ENCODE measurements at regions not wholly inside any gene's neighbourhood (a gene's known extent, or its start where the extent isn't known, plus 50 kb on each side); places are given as distances from the start of the nearest gene placed in this dataset.

- TF ChIP-seq EZH2 (IDR thresholded peaks at IDR 0.05; ENCODE audit: insufficient read depth, poor library complexity, severe bottlenecking) (no peak), EZH2phosphoT487 (IDR thresholded peaks at IDR 0.05; ENCODE audit: insufficient read depth, low read depth) (no peak)
Observed at GRCh38 chr4:98749206-98749605, 90.8 kb upstream of the TSPAN5 start.
